H1 (cell line): ENCODE measurements at regions not wholly inside any gene's neighbourhood (a gene's known extent, or its start where the extent isn't known, plus 50 kb on each side); places are given as distances from the start of the nearest gene placed in this dataset.

Source experiments
- CTCF ChIA-PET: fragments of 300-600 bp; sonication (Branson Sonifier 250); formaldehyde crosslinking; loops from one replicate; lab custom pipeline; 2021; ENCODE audit not compliant: partially characterized antibody; lab: Charles Lee
- POLR2A ChIA-PET: fragments of 300-600 bp; sonication (Branson Sonifier 250); formaldehyde crosslinking; loops from one replicate; lab custom pipeline; 2021; ENCODE audit warnings: inconsistent platforms; ENCODE audit not compliant: partially characterized antibody; lab: Charles Lee
- DNase-seq, 2 experiments: peaks; one replicate each; pipeline versions ENCODE4 v3.0.0 to v3.0.0-alpha.2; 2010 to 2022; ENCODE audit warnings: low spot score in 2 of 2, low read depth in 1 of 2, mixed read lengths in 1 of 2
- FAIRE-seq: peaks from 2 replicates; lab custom pipeline; 2011; peaks lifted over from hg19 to GRCh38; lab: Jason Lieb, UNC
- H2AFZ ChIP-seq: 2 replicates; pipeline ENCODE4 v1.8.1; 2012; ENCODE audit warnings: low read length, inconsistent platforms
- H2AK5ac ChIP-seq: 2 replicates; pipeline ENCODE4 v1.6.1; 2013; ENCODE audit warnings: low read depth, low read length
- H2BK120ac ChIP-seq: replicated peaks from 2 replicates; pipeline ENCODE3; 2013; ENCODE audit warnings: low read depth, low read length, inconsistent platforms
- H2BK12ac ChIP-seq: 2 replicates; pipeline ENCODE4 v1.6.1; 2013; ENCODE audit warnings: low read depth, low read length
- H2BK15ac ChIP-seq: 2 replicates; pipeline ENCODE4 v1.6.1; 2013; ENCODE audit warnings: low read length
- H2BK20ac ChIP-seq: 2 replicates; pipeline ENCODE4 v1.6.1; 2013; ENCODE audit warnings: low read length
- H2BK5ac ChIP-seq: 2 replicates; pipeline ENCODE4 v1.6.1; 2013; ENCODE audit warnings: low read depth, low read length
- H3K14ac ChIP-seq: 2 replicates; pipeline ENCODE4 v1.6.1; 2013; ENCODE audit warnings: inconsistent platforms; ENCODE audit not compliant: insufficient read length
- H3K18ac ChIP-seq: 2 replicates; pipeline ENCODE4 v1.6.1; 2013; ENCODE audit warnings: low read length; ENCODE audit errors: extremely low read depth
- H3K23ac ChIP-seq: 2 replicates; pipeline ENCODE4 v1.6.1; 2013; ENCODE audit warnings: inconsistent platforms; ENCODE audit not compliant: insufficient read length
- H3K23me2 ChIP-seq: 2 replicates; pipeline ENCODE4 v1.6.1; 2013; ENCODE audit warnings: low read depth, low read length
- H3K27ac ChIP-seq: 2 replicates; pipeline ENCODE4 v1.6.1; 2011; ENCODE audit warnings: low read depth, low read length, inconsistent platforms
- H3K27me3 ChIP-seq, 4 experiments: replicated peaks in 1 of 4; 1 replicate in 1 of 4; 2 replicates in 3 of 4; pipeline versions ENCODE4 v1.6.1 to v1.8.1; 2011 to 2013; ENCODE audit warnings: low read length in 3 of 4, mild to moderate bottlenecking in 3 of 4, inconsistent platforms in 2 of 4, mixed read lengths in 2 of 4, moderate library complexity in 1 of 4; ENCODE audit not compliant: control insufficient read depth in 3 of 4, insufficient read depth in 3 of 4; ENCODE audit errors: extremely low read depth in 1 of 4
- H3K36me3 ChIP-seq, 4 experiments: 2 replicates each; pipeline versions ENCODE4 v1.6.1 to v1.8.1; 2011 to 2013; ENCODE audit warnings: mild to moderate bottlenecking in 4 of 4, low read length in 3 of 4, moderate library complexity in 2 of 4, control low read depth in 1 of 4, inconsistent platforms in 1 of 4; ENCODE audit not compliant: insufficient read depth in 4 of 4, control insufficient read depth in 2 of 4
- H3K4ac ChIP-seq: replicated peaks from 2 replicates; pipeline ENCODE3; 2013; ENCODE audit warnings: low read length, low read depth, mixed read lengths, inconsistent platforms; ENCODE audit not compliant: insufficient read length
- H3K4me1 ChIP-seq, 4 experiments: replicated peaks in 1 of 4; 1 replicate in 1 of 4; 2 replicates in 3 of 4; pipeline versions ENCODE4 v1.6.1 to v1.8.1; 2011 to 2013; ENCODE audit warnings: low read length in 3 of 4, inconsistent platforms in 2 of 4, mixed read lengths in 1 of 4; ENCODE audit not compliant: insufficient read depth in 4 of 4, control insufficient read depth in 3 of 4
- H3K4me2 ChIP-seq, 2 experiments: 2 replicates each; pipeline versions ENCODE4 v1.6.1 to v1.8.1; 2011 to 2013; ENCODE audit warnings: low read depth in 2 of 2, low read length in 2 of 2, control low read depth in 1 of 2, inconsistent platforms in 1 of 2, mild to moderate bottlenecking in 1 of 2; ENCODE audit not compliant: insufficient read depth in 1 of 2
- H3K4me3 ChIP-seq, 4 experiments: fragments of 200-600, 300-600 bp in 1 of 4; sonication (generic), shearing (Covaris generic), sonication (Bioruptor Twin) in 1 of 4; 2 replicates each; pipeline versions ENCODE4 v1.5.1 to v1.8.1; 2011 to 2016; ENCODE audit warnings: low read length in 4 of 4, low read depth in 3 of 4, control low read depth in 2 of 4, inconsistent platforms in 2 of 4, mild to moderate bottlenecking in 2 of 4, mixed read lengths in 1 of 4, moderate library complexity in 1 of 4; ENCODE audit not compliant: insufficient read depth in 2 of 4; ENCODE audit errors: extremely low read depth in 1 of 4
- H3K56ac ChIP-seq: replicated peaks from 2 replicates; pipeline ENCODE3; 2013; ENCODE audit warnings: low read depth, mild to moderate bottlenecking, mixed read lengths, low read length, inconsistent platforms; ENCODE audit not compliant: insufficient read length
- H3K79me1 ChIP-seq: 2 replicates; pipeline ENCODE4 v1.6.1; 2013; ENCODE audit warnings: low read depth, low read length, control low read depth
- H3K79me2 ChIP-seq, 2 experiments: 2 replicates each; pipeline versions ENCODE4 v1.6.1 to v1.8.1; 2012 to 2013; ENCODE audit warnings: low read length in 2 of 2, mild to moderate bottlenecking in 2 of 2, inconsistent platforms in 1 of 2; ENCODE audit not compliant: insufficient read depth in 2 of 2, control insufficient read depth in 1 of 2
- H3K9ac ChIP-seq, 4 experiments: replicated peaks in 1 of 4; 1 replicate in 1 of 4; 2 replicates in 3 of 4; pipeline versions ENCODE4 v1.6.1 to v1.8.1; 2011 to 2013; ENCODE audit warnings: low read depth in 3 of 4, low read length in 3 of 4, control low read depth in 2 of 4, mild to moderate bottlenecking in 2 of 4, moderate library complexity in 2 of 4, inconsistent platforms in 1 of 4; ENCODE audit errors: extremely low read depth in 1 of 4
- H3K9me3 ChIP-seq, 2 experiments: 2 replicates each; pipeline versions ENCODE4 v1.6.1 to v1.8.1; 2012 to 2013; ENCODE audit warnings: mild to moderate bottlenecking in 2 of 2, moderate library complexity in 2 of 2, control low read depth in 1 of 2, inconsistent platforms in 1 of 2, low read depth in 1 of 2, low read length in 1 of 2, mixed read lengths in 1 of 2; ENCODE audit not compliant: insufficient read depth in 2 of 2
- H4K20me1 ChIP-seq, 2 experiments: replicated peaks in 1 of 2; 2 replicates each; pipeline versions ENCODE3 to v1.8.1; 2011 to 2013; ENCODE audit warnings: inconsistent platforms in 2 of 2, low read length in 2 of 2, mild to moderate bottlenecking in 1 of 2; ENCODE audit not compliant: insufficient read depth in 2 of 2, control insufficient read depth in 1 of 2
- H4K5ac ChIP-seq: 2 replicates; pipeline ENCODE4 v1.6.1; 2013; ENCODE audit warnings: low read length, low read depth, mixed read lengths, inconsistent platforms; ENCODE audit not compliant: insufficient read length
- H4K8ac ChIP-seq: 2 replicates; pipeline ENCODE4 v1.8.0; 2013; ENCODE audit warnings: mild to moderate bottlenecking, moderate library complexity, low read length, inconsistent platforms; ENCODE audit not compliant: insufficient read depth; ENCODE audit errors: extremely low read depth
- H4K91ac ChIP-seq: replicated peaks from 2 replicates; pipeline ENCODE3; 2013; ENCODE audit warnings: low read length, mixed read lengths, inconsistent platforms; ENCODE audit not compliant: insufficient read length
- KDM5A ChIP-seq: fragments of 200-600 bp; IDR thresholded peaks from 2 replicates; pipeline ENCODE4 v1.7.1; 2012; ENCODE audit warnings: mild to moderate bottlenecking, low read length, inconsistent platforms, mixed read lengths
- RNF2 ChIP-seq: fragments of 200-900, 300-1000 bp; sonication (generic); IDR thresholded peaks from 2 replicates; pipeline ENCODE4 v1.7.1; 2016; ENCODE audit warnings: borderline replicate concordance, low read depth, mild to moderate bottlenecking, antibody characterized with exemption, low read length; ENCODE audit not compliant: poor library complexity, severe bottlenecking; ENCODE audit errors: missing control alignments
- WGBS, 2 experiments: shearing (Covaris generic) in 1 of 2; methylation state at CpG; one replicate each; pipeline versions ENCODE4 v1.1.6 to v1.1.7; 2013 to 2015; ENCODE audit warnings: low lambda C conversion rate in 2 of 2, mixed read lengths in 2 of 2, inconsistent platforms in 1 of 2, low coverage in 1 of 2, missing lambda C conversion rate in 1 of 2; ENCODE audit not compliant: insufficient replicate concordance in 2 of 2, insufficient coverage in 1 of 2, insufficient read length in 1 of 2; ENCODE audit errors: extremely low coverage in 1 of 2, missing lambda C conversion rate in 1 of 2; 5-methylcytosine and 5-hydroxymethylcytosine counted together

- H4K91ac ChIP-seq = no peak overlapping the region
- no peak for TF ChIP-seq RNF2
- no peak for TF ChIP-seq KDM5A
- TF ChIP-seq, all 59 proteins: peak for 0
- Histone ChIP-seq H2AFZ (peak overlapping the region; percentile 51; the same call in 1 of the 2 replicates), H3K4me1 (no peaks in the 10 kb centered on the region; a peak in 1 of 7 replicates), H3K9me3 (no peaks in the 10 kb centered on the region), H4K20me1 (no peaks in the 10 kb centered on the region), H4K5ac (no peak overlapping the region), H2BK12ac (no peak overlapping the region), H3K79me2 (no peaks in the 10 kb centered on the region), H3K4me2 (no peak overlapping the region), H2BK120ac (no peak overlapping the region), H3K23ac (no peak overlapping the region), H3K56ac (no peak overlapping the region), H2AK5ac (no peak overlapping the region), H2BK20ac (no peak overlapping the region), H3K27ac (no peak overlapping the region), H3K23me2 (no peaks in the 10 kb centered on the region), H3K4ac (no peak overlapping the region), H3K9ac (no peak overlapping the region), H2BK5ac (no peak overlapping the region), H3K14ac (no peak overlapping the region), H2BK15ac (no peak overlapping the region), H3K36me3 (no peaks in the 10 kb centered on the region), H4K8ac (no peak overlapping the region), H3K79me1 (no peaks in the 10 kb centered on the region), H3K4me3 (no peak overlapping the region), H3K27me3 (no peaks in the 10 kb centered on the region), H3K18ac (no peak overlapping the region)
- ChIA-PET CTCF (interaction anchor here (0.8 kb wide), 1 partner anchor 11 kb away, joined by 3 read pairs; no protein-coding TSS in a partner anchor), POLR2A (interaction anchor here (2.3 kb wide), 1 partner anchor 203 kb away, joined by 10 read pairs; the partner anchor contains the start of gene CITED2)
- DNase-seq (no peak), FAIRE-seq (no peak)
- WGBS, 2 experiments = 89% methylated on average over 7 of the region's 7 CpGs; no CpG with 5 or more reads in 1 of the 2 experiments
These were observed 203.5 kb upstream of the CITED2 start for GRCh38 chr6:139577763-139578604.
